ENCODE measurements at regions not wholly inside any gene's neighbourhood (a gene's known extent, or its start where the extent isn't known, plus 50 kb on each side); places are given as distances from the start of the nearest gene placed in this dataset.

DNA sequence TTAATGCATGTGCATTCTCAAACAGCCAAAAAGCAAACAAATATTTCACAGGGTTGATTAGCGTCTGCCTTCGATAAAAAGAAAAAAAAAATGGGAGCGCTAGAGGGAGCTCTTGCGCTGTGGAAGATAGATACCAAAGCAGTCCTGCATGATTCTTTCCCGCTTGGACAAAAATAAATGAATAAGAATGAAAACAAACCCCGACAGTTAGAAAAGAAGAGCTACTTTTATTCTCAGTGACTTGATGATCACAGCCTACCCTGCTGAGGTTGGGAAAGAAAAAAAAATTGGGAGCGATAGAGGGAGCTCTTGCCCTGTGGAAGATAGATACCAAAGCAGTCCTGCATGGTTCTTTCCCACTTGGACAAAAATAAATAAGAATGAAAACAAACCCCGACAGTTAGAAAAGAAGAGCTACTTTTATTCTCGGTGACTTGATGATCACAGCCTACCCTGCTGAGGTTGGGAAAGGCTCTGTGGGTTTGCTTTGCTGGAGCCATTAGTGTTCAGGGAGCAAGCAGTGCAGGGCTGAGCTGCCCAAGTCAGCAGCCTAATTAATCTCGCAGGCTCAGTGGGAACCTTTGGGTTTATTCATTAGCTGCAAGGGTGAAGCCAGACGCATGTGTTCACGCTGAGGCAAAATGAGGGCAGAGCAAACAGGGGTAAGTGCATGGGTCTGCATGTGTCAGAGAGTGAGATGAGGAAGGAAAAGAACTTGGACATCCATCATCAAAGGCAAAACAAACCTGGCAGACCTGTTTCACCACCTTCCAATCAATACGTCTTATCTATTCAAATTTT lies 249.3 kb upstream of the PRKX start:
- Mint-ChIP-seq H3K4me1 (ENCODE audit: low read depth) (peaks cover 5% of the 10 kb centered on the region), H3K27ac (ENCODE audit: unreplicated experiment) (no peak overlapping the region), H3K9me3 (ENCODE audit: low read depth) (no peaks in the 10 kb centered on the region), H3K36me3 (ENCODE audit: low read depth) (no peaks in the 10 kb centered on the region), H3K27me3 (ENCODE audit: low read depth) (peaks cover 32% of the 10 kb centered on the region), H3K4me3 (ENCODE audit: unreplicated experiment) (peak overlapping the region; percentile 22)
- DNase-seq (ENCODE audit: low spot score): no peak
- TF ChIP-seq CTCF (IDR thresholded peaks at IDR 0.05): peak; percentile 88

- DNase-seq (ENCODE audit: low spot score): no peak
- no peak for TF ChIP-seq CTCF (IDR thresholded peaks at IDR 0.05)
- Mint-ChIP-seq H3K27ac (ENCODE audit: unreplicated experiment) (peak overlapping the region; percentile 41), H3K27me3 (ENCODE audit: low read depth) (peaks cover 36% of the 10 kb centered on the region), H3K4me1 (ENCODE audit: low read depth) (peaks cover 5% of the 10 kb centered on the region), H3K9me3 (ENCODE audit: low read depth) (no peaks in the 10 kb centered on the region), H3K36me3 (ENCODE audit: low read depth) (no peaks in the 10 kb centered on the region), H3K4me3 (ENCODE audit: unreplicated experiment) (no peak overlapping the region)
Measured at GRCh38 chrX:3960952-3961351, 247.5 kb upstream of the PRKX start.

DNA sequence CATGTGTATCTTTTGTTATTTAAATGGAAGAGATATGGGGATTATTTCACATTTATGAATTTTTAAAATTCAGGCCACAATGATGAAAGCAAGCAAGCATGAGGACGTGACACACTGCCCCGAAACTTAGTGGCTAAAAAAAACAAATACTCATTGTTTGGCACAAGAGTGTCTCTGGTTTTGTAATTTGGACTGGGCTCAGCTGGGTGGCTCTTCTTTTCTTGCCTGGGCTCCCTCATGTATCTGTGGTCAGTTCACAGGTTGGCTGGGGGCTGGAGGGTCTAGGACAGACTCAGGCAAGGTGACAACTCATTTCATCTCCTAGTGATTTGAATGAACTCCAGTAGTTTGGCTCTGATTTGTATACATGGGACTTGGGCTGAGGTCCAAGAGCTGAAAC lies 238.4 kb upstream of the PRKX start:
- TF ChIP-seq CTCF (IDR thresholded peaks at IDR 0.05): no peak
- Mint-ChIP-seq H3K4me3 (ENCODE audit: unreplicated experiment) (no peak overlapping the region), H3K9me3 (ENCODE audit: low read depth) (peaks cover 6% of the 10 kb centered on the region), H3K4me1 (ENCODE audit: low read depth) (no peaks in the 10 kb centered on the region), H3K27ac (ENCODE audit: unreplicated experiment) (no peak overlapping the region), H3K36me3 (ENCODE audit: low read depth) (no peaks in the 10 kb centered on the region), H3K27me3 (ENCODE audit: low read depth) (peaks cover 16% of the 10 kb centered on the region)
- no peak for DNase-seq (ENCODE audit: low spot score)

DNA sequence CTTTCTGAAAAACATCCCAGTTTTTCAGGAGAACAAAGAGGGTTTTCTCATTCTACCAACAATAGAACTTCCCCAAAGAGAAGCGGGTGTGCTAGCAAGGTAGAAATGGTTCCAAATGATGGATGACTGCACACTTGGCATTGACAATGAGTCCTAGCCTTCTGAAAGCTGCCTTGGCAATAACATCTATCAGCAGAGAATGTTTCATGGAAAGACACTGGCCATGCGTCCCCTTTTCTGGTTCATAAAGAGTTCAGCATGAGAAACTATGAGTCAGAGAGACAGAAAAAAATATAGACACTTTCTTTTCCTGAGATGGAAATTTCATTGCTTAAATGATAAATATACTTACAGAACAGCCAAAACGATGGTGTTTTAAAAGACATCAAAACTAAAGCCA lies 236.9 kb upstream of the PRKX start:
- no peak for DNase-seq (ENCODE audit: low spot score)
- H3K36me3 Mint-ChIP-seq (ENCODE audit: low read depth): no peaks in the 10 kb centered on the region
- H3K27ac Mint-ChIP-seq (ENCODE audit: unreplicated experiment): no peak overlapping the region
- no peaks in the 10 kb centered on the region for H3K4me1 Mint-ChIP-seq (ENCODE audit: low read depth)
- no peak overlapping the region for H3K4me3 Mint-ChIP-seq (ENCODE audit: unreplicated experiment)
- H3K9me3 Mint-ChIP-seq (ENCODE audit: low read depth): peaks cover 6% of the 10 kb centered on the region
- peaks cover 14% of the 10 kb centered on the region for H3K27me3 Mint-ChIP-seq (ENCODE audit: low read depth)
- no peak for TF ChIP-seq CTCF (IDR thresholded peaks at IDR 0.05)

DNA sequence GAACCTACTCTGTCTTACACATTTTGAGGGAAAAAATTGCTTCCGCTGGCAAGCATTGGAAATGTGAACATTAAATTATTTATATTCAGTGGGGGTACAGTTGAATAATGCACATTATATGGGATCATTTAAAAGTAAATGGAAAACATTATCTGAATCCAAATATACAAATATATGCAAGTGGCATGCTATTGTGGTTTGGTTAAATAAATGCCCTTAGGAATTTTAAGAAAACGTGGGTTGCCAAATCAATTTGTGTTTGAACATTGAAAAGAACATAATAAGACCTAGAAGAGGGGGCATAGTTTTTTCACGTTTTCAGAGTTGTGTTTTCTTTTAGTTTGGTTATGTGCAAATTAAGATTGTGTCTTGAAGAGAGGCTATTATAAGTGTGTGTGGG lies 230.5 kb upstream of the PRKX start:
- DNase-seq (ENCODE audit: low spot score): no peak
- no peak overlapping the region for H3K27ac Mint-ChIP-seq (ENCODE audit: unreplicated experiment)
- no peaks in the 10 kb centered on the region for H3K4me1 Mint-ChIP-seq (ENCODE audit: low read depth)
- H3K27me3 Mint-ChIP-seq (ENCODE audit: low read depth): peaks cover 21% of the 10 kb centered on the region
- no peak for TF ChIP-seq CTCF (IDR thresholded peaks at IDR 0.05)
- H3K4me3 Mint-ChIP-seq (ENCODE audit: unreplicated experiment): no peak overlapping the region
- peaks cover 2% of the 10 kb centered on the region for H3K36me3 Mint-ChIP-seq (ENCODE audit: low read depth)
- peaks cover 7% of the 10 kb centered on the region for H3K9me3 Mint-ChIP-seq (ENCODE audit: low read depth)
